Heart left ventricle (tissue), 13 donors: ENCODE measurements at regions not wholly inside any gene's neighbourhood (a gene's known extent, or its start where the extent isn't known, plus 50 kb on each side); places are given as distances from the start of the nearest gene placed in this dataset.

Experiments used
- CTCF ChIP-seq, 12 donors: fragments of 200-600 bp; sonication (generic) in 4 of 12; IDR thresholded peaks; one replicate each; pipeline versions ENCODE4 v1.5.0 to v1.8.0; 2018 to 2022; ENCODE audit warnings: antibody characterized with exemption in 12 of 12, mild to moderate bottlenecking in 5 of 12
- POLR2A ChIP-seq, 2 donors: fragments of 450-650 bp; IDR thresholded peaks; one replicate each; pipeline ENCODE4 v1.6.1; 2017; ENCODE audit warnings: antibody characterized with exemption in 2 of 2, mild to moderate bottlenecking in 2 of 2, moderate library complexity in 2 of 2
- donor health status: ischemic (EF 13 %, LVEDD 7.1; RV severe dilation, severe dysfunction).
- donor health status: DM: no; HTN: yes; CAD: no.
- donor health status: DM: no; HTN: no; CAD: no.
- donor health status: ischemic (EF 25% LVEDD 6.9; RV normal size, moderate dysfunction).
- donor health status: ischemic (EF 25% LVEDD 5.7; RV mildly dilated, moderate dysfunction).
- donor health status: ischemic (EF 35%, LVEDD 5.7; RV mildly dilated, moderate dysfunction).
- donor health status: nonischemic (EF 11% LVEDD 7.7; RV severe dilation, severe dysfunction).
- donor health status: DM: yes; HTN: yes; CAD: no.
- donor health status: PGD.
- donor health status: ischemic (EF 29% LVEDD 5.4; RV normal size, mild dysfunction).
- donor health status: nonischemic (EF 23%, LVEDD 6.1; RV moderate dilation, normal function).

GRCh38 chr7:156309016-156309620 is 331.5 kb upstream of the RNF32 start:
- TF ChIP-seq CTCF (IDR thresholded peaks at IDR 0.05) (no peak), POLR2A (IDR thresholded peaks at IDR 0.05) (no peak)
